CD14-positive monocyte (primary cell): ENCODE measurements at regions not wholly inside any gene's neighbourhood (a gene's known extent, or its start where the extent isn't known, plus 50 kb on each side); places are given as distances from the start of the nearest gene placed in this dataset.

Experiments used
- DNase-seq, 3 donors: peaks; one replicate each; pipeline ENCODE4 v3.0.0-alpha.2; 2011 to 2022
- H2AFZ ChIP-seq: 2 replicates; pipeline ENCODE4 v1.6.0; 2012; ENCODE audit warnings: mild to moderate bottlenecking, low read depth, low read length, inconsistent platforms; ENCODE audit not compliant: insufficient read depth, poor library complexity, severe bottlenecking
- H3K27ac ChIP-seq, 2 donors: 1 replicate in 1 of 2; 2 replicates in 1 of 2; pipeline ENCODE4 v1.5.1; 2012 to 2013; ENCODE audit warnings: low read length in 2 of 2, control low read depth in 1 of 2, inconsistent platforms in 1 of 2, low read depth in 1 of 2, mild to moderate bottlenecking in 1 of 2
- H3K27me3 ChIP-seq, 2 donors: one replicate each; pipeline versions ENCODE4 v1.6.0 to v1.6.1; 2011 to 2013; ENCODE audit warnings: low read length in 2 of 2; ENCODE audit not compliant: control insufficient read depth in 2 of 2, insufficient read depth in 2 of 2
- H3K36me3 ChIP-seq, 2 donors: replicated peaks in 1 of 2; 1 replicate in 1 of 2; 2 replicates in 1 of 2; pipeline versions ENCODE4 v1.5.1 to v1.6.1; 2012 to 2013; ENCODE audit warnings: low read length in 2 of 2, control low read depth in 1 of 2, inconsistent platforms in 1 of 2, mild to moderate bottlenecking in 1 of 2; ENCODE audit not compliant: insufficient read depth in 2 of 2, control insufficient read depth in 1 of 2
- H3K4me1 ChIP-seq, 2 donors: 1 replicate in 1 of 2; 2 replicates in 1 of 2; pipeline versions ENCODE4 v1.5.1 to v1.6.1; 2012 to 2013; ENCODE audit warnings: low read length in 2 of 2, control low read depth in 1 of 2, inconsistent platforms in 1 of 2, mild to moderate bottlenecking in 1 of 2, moderate library complexity in 1 of 2; ENCODE audit not compliant: insufficient read depth in 2 of 2, control insufficient read depth in 1 of 2
- H3K4me2 ChIP-seq: replicated peaks from 2 replicates; pipeline ENCODE3; 2012; ENCODE audit warnings: low read length, moderate library complexity, mild to moderate bottlenecking; ENCODE audit not compliant: poor library complexity, severe bottlenecking; ENCODE audit errors: extremely low read depth
- H3K4me3 ChIP-seq, 3 experiments: fragments of 200-600 bp in 1 of 3; sonication (generic) in 1 of 3; replicated peaks in 1 of 3; 1 replicate in 2 of 3; 2 replicates in 1 of 3; pipeline ENCODE4 v1.5.1; 2011 to 2013; ENCODE audit warnings: low read length in 3 of 3, mild to moderate bottlenecking in 3 of 3, control low read depth in 2 of 3, low read depth in 2 of 3, inconsistent platforms in 1 of 3, moderate library complexity in 1 of 3
- H3K79me2 ChIP-seq: 2 replicates; pipeline ENCODE4 v1.6.0; 2012; ENCODE audit warnings: mild to moderate bottlenecking, control low read depth, inconsistent platforms, low read length, moderate library complexity; ENCODE audit not compliant: insufficient read depth
- H3K9ac ChIP-seq: 2 replicates; pipeline ENCODE4 v1.6.0; 2017; ENCODE audit warnings: low read length, mild to moderate bottlenecking; ENCODE audit not compliant: insufficient read depth, poor library complexity, severe bottlenecking
- H3K9me3 ChIP-seq, 2 donors: replicated peaks in 1 of 2; 1 replicate in 1 of 2; 2 replicates in 1 of 2; pipeline versions ENCODE4 v1.5.1 to v1.6.1; 2012 to 2013; ENCODE audit warnings: low read length in 2 of 2, control low read depth in 1 of 2; ENCODE audit not compliant: control insufficient read depth in 1 of 2, insufficient read depth in 1 of 2
- H4K20me1 ChIP-seq: 2 replicates; pipeline ENCODE4 v1.6.0; 2012; ENCODE audit warnings: mild to moderate bottlenecking, low read length, control low read depth, moderate library complexity; ENCODE audit not compliant: insufficient read depth
- H3K27ac Mint-ChIP-seq, 7 donors: one replicate each; pipeline ENCODE4 v1.8.0; 2020; ENCODE audit warnings: mild to moderate bottlenecking in 7 of 7, mixed read lengths in 7 of 7, moderate library complexity in 6 of 7, inconsistent platforms in 2 of 7
- H3K27me3 Mint-ChIP-seq, 3 donors: one replicate each; pipeline ENCODE4 v1.8.0; 2021 to 2022; ENCODE audit warnings: low read depth in 3 of 3, mild to moderate bottlenecking in 3 of 3, mixed read lengths in 3 of 3, moderate library complexity in 3 of 3, inconsistent platforms in 1 of 3
- H3K36me3 Mint-ChIP-seq, 2 donors: one replicate each; pipeline ENCODE4 v1.8.0; 2020; ENCODE audit warnings: mixed read lengths in 2 of 2, inconsistent platforms in 1 of 2, mild to moderate bottlenecking in 1 of 2
- H3K4me1 Mint-ChIP-seq: one replicate; pipeline ENCODE4 v1.8.0; 2020; ENCODE audit warnings: mild to moderate bottlenecking, mixed read lengths
- H3K4me3 Mint-ChIP-seq, 2 donors: one replicate each; pipeline ENCODE4 v1.8.0; 2020; ENCODE audit warnings: mild to moderate bottlenecking in 2 of 2, mixed read lengths in 2 of 2, moderate library complexity in 1 of 2
- H3K9me3 Mint-ChIP-seq, 7 donors: one replicate each; pipeline ENCODE4 v1.8.0; 2020 to 2022; ENCODE audit warnings: mixed read lengths in 7 of 7, mild to moderate bottlenecking in 6 of 7, moderate library complexity in 6 of 7, inconsistent platforms in 2 of 7
- WGBS: methylation state at CpG from one replicate; pipeline ENCODE4 v1.1.5; 2013; ENCODE audit warnings: missing lambda C conversion rate; ENCODE audit not compliant: insufficient coverage; 5-methylcytosine and 5-hydroxymethylcytosine counted together
- intact Hi-C, 2 donors: fragments of 100-400 bp; cut with micrococcal nuclease; formaldehyde crosslinking; loops; one replicate each; pipeline versions ENCODE4 v1.15.0 to v1.15.1; 2023
- TF ChIP-seq, protein P1 (sequence below): fragments of 200-600 bp; IDR thresholded peaks from one replicate; pipeline ENCODE4 v1.8.0; 2022; ENCODE audit warnings: antibody characterized with exemption, mild to moderate bottlenecking

DNA sequence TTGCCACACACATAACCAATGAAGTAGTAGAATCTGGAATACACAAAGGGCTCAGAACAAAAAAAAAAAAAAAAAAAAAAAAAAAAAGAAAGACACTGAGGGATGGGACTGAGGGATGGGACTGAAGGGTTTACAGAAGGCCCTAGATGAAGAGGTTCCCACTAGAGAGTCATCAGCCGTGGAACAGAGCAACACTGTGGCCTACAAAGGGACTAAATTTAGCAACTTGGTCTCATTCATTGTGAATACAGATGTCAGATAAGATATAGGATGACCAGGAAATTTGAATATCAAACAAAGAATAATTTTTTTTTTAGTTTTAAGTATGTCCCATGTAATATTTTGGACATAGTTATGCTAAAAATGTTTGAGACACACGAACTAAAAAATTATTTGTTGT is 62.1 kb downstream of the GLUL start:
- Histone ChIP-seq H3K36me3 (no peaks in the 10 kb centered on the region), H3K4me3 (no peak overlapping the region), H3K9ac (no peak overlapping the region), H2AFZ (no peak overlapping the region), H4K20me1 (no peaks in the 10 kb centered on the region), H3K4me1 (no peaks in the 10 kb centered on the region), H3K9me3 (no peaks in the 10 kb centered on the region), H3K27me3 (no peaks in the 10 kb centered on the region), H3K79me2 (no peaks in the 10 kb centered on the region), H3K27ac (no peak overlapping the region), H3K4me2 (no peak overlapping the region)
- Mint-ChIP-seq H3K27me3 (peaks cover 0 to 5% (median 0%) of the 10 kb centered on the region in 3 donors), H3K4me3 (no peak overlapping the region), H3K36me3 (no peaks in the 10 kb centered on the region), H3K4me1 (no peaks in the 10 kb centered on the region), H3K9me3 (peaks cover 0 to 8% (median 2%) of the 10 kb centered on the region in 7 donors), H3K27ac (no peak overlapping the region)
- 88% methylated on average over 1 of the region's 2 CpGs for WGBS
- TF ChIP-seq, protein P1, sequence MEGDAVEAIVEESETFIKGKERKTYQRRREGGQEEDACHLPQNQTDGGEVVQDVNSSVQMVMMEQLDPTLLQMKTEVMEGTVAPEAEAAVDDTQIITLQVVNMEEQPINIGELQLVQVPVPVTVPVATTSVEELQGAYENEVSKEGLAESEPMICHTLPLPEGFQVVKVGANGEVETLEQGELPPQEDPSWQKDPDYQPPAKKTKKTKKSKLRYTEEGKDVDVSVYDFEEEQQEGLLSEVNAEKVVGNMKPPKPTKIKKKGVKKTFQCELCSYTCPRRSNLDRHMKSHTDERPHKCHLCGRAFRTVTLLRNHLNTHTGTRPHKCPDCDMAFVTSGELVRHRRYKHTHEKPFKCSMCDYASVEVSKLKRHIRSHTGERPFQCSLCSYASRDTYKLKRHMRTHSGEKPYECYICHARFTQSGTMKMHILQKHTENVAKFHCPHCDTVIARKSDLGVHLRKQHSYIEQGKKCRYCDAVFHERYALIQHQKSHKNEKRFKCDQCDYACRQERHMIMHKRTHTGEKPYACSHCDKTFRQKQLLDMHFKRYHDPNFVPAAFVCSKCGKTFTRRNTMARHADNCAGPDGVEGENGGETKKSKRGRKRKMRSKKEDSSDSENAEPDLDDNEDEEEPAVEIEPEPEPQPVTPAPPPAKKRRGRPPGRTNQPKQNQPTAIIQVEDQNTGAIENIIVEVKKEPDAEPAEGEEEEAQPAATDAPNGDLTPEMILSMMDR, result no peak
- DNase-seq, result no peak
- intact Hi-C loops, result no loop called here

- Histone ChIP-seq H3K4me1 (no peaks in the 10 kb centered on the region), H3K36me3 (no peaks in the 10 kb centered on the region), H3K27me3 (no peaks in the 10 kb centered on the region), H4K20me1 (no peaks in the 10 kb centered on the region), H3K9ac (no peak overlapping the region), H3K79me2 (no peaks in the 10 kb centered on the region), H3K9me3 (no peaks in the 10 kb centered on the region), H3K4me2 (no peak overlapping the region), H3K27ac (no peak overlapping the region), H2AFZ (no peak overlapping the region), H3K4me3 (no peak overlapping the region)
- Mint-ChIP-seq H3K9me3 (peaks cover 0 to 8% (median 2%) of the 10 kb centered on the region in 7 donors), H3K4me1 (no peaks in the 10 kb centered on the region), H3K27ac (no peak overlapping the region), H3K36me3 (no peaks in the 10 kb centered on the region), H3K4me3 (no peak overlapping the region), H3K27me3 (peaks cover 0 to 3% (median 0%) of the 10 kb centered on the region in 3 donors)
- DNase-seq, result no peak
- TF ChIP-seq, protein P1, result no peak
- intact Hi-C loops, result no loop called here
- 97% methylated on average over 16 of the region's 16 CpGs for WGBS
These were observed 63.0 kb downstream of the GLUL start for GRCh38 chr1:182328591-182328990.
